Frontal cortex (tissue), 3 donors: ENCODE measurements at regions not wholly inside any gene's neighbourhood (a gene's known extent, or its start where the extent isn't known, plus 50 kb on each side); places are given as distances from the start of the nearest gene placed in this dataset.
A peak's percentile ranks its signal among the peaks of the same experiment; 100 is the strongest.

ENCODE experiments used
- DNase-seq, 2 donors: peaks; one replicate each; pipeline ENCODE4 v3.0.0; 2012; ENCODE audit warnings: low spot score in 2 of 2
- FAIRE-seq: peaks from 2 replicates; lab custom pipeline; 2012; peaks lifted over from hg19 to GRCh38; lab: Jason Lieb, UNC
- donor health status: control.
- donor health status: control.
- donor health status: control.

DNA sequence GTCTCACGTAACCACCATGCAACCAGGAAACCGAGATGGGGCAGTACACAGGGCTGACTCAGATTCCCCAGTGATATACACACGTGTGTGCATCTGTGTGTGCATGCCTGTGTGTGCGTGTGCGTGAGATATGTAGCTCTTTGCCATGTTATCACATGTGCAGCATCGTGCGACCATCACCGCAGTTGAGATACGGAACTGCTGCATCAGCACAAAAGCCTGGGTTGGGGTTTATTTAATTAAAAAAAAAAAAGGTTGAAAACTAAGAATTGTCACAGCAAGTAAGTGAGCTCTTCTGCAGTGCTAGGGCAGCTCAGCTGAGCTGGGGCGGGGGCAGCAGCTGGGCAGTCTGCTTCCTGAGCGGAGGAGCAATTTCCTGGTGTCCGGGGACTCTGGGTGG, 152.5 kb downstream of the RBFOX3 start:
- FAIRE-seq (no peak), DNase-seq (no peak)

DNA sequence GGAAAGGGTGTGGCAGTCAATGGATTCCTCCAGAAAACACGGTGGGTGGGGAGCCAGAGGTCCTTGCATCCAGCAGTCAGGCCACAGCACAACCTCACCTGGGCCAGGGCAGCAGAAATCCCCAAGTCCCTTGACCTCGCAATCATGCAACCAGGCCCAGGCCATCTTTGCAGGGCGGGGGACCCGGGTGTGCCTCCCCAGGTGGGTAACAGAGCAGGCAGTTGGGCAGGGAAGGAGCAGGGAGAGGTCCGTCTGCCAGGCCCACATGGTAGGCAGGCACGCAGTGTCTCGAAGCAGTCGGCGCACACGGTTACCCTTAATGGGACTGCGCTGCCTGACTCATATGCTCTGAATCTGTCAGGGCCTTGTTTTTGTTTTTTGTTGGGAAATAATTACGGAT, 153.0 kb downstream of the RBFOX3 start:
- no peak for DNase-seq
- no peak for FAIRE-seq

DNA sequence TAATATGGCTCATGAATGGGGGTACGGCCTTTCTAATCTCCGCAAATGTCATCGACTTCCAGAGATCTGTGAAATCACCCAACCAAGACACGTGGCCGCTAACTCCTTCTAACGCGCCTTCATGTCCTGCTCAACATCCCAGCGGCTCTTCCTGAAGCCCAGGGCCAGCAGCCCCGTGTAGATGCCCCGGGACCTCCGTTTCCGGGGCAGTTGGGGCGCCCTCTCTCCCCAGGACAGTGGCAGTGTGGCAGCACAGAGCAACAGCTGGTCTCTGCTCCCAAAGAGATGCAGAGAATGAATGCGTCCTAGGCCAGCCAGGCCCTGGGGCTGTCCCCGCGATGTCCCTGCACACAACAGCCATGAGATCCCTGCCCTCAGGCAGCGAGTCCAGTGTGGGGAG, 153.5 kb downstream of the RBFOX3 start:
- no peak for FAIRE-seq
- DNase-seq, result no peak

DNA sequence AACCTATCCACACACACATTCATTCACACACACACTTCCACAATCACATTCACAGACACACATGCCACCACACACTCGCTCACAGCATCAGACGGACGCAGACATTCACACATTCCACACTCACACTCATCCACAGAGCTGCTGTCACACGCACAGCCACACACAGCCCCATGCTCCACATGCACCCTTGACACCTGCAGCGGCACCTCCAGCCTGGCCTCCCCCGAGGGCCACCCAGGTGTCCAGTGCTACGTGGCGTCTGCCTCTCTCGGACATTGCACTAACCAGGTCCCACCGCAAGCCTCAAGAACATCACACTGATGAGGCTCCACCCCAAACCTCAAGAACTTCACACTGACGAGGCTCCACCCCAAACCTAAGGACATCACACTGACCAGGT, 155.2 kb downstream of the RBFOX3 start:
- FAIRE-seq, result no peak

DNA sequence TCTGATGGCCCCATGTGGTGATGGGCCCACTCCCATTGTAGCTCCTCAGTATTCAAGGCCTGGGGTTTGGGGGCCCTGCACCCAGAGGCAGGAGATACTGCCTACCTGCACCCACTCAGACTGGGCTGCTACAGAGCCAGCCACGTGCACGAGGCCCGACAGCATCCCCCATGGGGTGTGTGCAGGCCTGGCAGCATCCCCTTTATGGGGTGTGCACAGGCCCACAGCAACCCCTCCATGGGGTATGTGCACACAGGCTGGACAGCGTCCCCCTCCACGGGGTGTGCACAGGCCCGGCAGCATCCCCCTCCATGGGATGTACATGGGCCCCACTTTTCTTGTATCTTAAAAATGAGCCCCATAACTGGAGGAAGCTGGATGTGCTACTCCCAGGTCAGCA, 156.0 kb downstream of the RBFOX3 start:
- DNase-seq (no peak), FAIRE-seq (no peak)

More for the DNA sequence above, 155.2 kb downstream of the RBFOX3 start:
- no peak for DNase-seq

DNA sequence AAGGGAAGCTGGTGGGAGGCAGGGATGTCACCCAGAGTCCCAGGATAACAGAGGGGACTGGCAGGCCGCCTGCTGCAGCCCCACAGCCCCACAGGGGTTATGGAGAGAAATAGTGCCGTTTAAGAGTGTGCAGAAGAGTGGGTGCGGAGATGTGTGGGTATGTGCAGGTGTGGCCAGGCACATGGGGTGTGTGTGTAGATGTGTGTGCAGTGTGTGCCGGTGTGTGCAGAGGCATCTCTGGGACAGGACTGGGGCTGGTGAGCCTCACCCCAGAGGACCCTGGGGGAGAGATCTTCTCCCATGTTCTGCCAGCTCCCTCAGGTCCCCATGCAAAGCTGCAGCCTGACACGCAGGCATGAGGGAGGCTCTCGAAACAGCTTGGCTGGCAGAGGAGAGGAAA, 157.4 kb downstream of the RBFOX3 start:
- DNase-seq, result no peak
- no peak for FAIRE-seq

DNA sequence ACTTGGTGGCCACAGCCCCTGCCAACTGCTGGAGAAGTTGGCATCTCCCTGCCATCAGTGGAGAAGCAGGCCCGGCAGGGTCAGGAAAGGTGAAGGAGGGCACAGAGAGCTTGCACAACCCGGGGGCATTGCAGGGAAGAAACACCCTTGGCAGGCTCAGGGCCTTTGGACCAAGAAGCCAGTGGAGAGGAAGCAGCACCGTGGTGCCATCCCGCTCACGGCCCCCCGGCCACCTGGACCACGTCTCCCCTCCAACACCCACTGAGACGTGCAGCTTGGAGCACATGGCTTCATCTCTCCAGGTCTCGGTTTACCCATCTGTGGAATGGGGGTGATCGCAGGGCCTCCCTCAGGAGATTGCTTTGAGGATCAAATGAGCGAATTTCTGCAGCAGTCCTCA, 158.1 kb downstream of the RBFOX3 start:
- FAIRE-seq (no peak), DNase-seq (no peak)

DNA sequence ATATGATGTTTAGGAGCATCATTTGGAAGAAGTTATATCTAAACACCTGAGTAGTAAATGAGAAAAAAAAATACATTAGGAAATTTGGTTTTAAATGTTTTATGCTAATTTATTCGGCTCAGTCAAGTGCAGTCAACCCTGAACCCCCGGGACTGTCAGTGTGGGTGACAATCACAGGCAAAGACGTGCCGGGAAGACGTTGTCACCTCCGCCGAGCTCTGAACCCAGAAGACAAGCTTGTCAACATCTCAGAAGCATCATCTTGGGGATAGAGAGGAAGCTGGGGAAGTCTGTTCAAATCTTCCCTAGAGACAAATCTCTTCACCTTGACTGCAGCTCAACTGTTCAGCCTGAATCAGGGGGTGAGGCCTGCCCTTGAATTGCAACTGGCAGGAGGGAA, 159.7 kb downstream of the RBFOX3 start:
- no peak for DNase-seq
- no peak for FAIRE-seq

DNA sequence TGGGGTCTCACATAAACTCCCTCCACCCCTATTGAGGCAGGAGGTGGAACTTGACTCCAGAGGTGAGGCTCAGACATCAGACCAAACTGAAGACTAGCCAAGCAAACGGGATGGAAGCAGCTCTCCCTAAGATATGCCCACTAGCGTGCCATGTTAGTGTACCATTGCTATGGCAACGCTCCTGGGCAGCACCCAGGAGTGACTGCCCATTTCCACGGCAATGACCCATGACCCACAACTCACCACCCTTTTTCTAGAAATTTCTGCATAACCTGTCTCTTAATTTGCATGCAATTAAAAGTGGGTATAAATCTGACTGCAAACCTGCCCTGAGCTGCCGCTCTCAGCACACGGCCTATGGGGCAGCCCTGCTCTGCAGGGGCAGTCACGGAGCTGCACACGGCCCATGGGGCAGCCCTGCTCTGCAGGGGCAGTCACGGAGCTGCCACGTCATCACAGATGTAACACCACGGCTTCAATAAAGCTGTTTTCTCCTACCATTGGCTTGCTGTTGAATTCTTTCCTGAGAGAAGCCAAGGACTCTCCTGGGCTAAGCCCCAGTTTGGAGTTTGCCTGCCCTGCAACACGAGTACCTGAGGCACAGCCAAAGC, 164.3 kb downstream of the RBFOX3 start:
- DNase-seq (peak in 1 of 2 donors; percentile 52), FAIRE-seq (no peak)

DNA sequence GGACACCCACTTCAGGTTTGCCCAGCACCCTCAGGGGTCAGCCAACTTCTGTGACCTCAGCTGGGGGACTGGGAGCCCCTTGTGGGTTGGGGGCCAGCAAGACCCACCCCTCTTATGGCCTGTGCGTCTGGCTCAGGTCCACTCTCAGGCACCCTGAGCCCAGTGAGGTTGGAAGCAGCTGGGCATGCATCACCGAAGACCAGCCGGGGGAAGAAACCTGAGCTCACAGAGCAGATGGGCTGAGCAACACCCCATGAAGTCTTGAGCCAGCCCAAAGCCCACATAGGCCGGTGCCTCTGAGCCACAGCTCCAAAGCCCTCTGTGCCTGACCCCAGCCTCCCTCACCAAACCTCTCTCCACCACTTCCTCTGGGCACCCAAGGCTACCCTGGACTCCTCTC, 166.7 kb downstream of the RBFOX3 start:
- DNase-seq (no peak), FAIRE-seq (no peak)

DNA sequence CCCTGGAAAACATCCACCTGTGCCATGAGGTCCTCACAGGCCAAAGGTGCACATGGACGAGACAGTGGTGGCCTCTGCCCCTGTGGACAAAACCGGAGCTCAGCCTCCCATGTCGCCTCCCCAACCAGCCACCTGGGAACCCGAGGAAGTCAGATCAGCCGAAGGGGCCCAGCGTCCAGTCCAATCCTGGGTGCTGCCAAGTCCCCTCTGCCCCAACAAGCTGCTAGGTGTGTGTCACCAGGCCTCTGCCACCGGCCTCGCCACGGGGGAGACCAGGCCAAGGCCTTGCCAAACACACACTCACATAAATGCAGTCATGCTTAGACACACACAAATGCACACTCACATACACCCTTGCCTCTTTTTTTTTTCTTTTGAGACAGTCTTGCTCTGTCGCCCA, 167.8 kb downstream of the RBFOX3 start:
- DNase-seq, result no peak
- FAIRE-seq, result no peak

DNA sequence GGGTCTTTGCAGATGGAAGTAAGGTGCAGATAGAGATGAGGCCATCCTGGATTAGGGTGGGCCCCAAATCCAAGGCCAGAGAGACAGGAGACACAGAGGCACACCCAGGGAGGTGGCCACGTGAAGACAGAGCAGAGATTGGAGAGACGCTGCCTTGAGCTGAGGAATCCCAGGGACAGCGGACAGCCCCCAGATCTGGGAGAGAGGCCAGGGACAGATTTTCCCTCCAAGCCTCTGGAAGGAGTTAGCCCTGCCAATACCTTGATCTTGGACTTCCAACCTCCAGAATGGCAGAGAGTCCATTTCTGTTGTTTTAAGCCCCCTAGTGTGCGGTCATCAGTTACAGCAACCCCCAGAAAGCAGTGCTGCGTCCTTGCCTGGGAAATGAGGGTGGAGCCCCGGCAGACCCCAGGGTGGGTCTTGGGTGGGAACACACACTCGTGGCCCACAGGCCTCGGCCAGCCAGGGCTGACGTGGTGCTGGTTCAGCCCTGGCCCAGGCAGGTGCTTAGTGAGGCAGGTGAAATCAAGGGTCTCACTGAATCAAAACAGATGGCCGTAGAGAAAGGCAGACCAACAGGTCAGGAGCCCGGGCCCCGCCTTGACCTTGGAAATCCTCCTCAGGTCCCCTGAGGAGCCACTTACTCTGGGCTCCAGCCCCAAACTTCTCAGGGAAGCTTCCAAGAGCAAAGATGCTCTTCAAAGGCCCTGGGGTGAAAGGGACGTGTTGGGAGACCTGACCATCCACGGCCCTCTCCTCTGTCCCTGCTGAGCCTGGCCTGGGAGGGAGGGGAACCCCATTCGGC, 169.3 kb downstream of the RBFOX3 start:
- FAIRE-seq, result no peak
- DNase-seq, result no peak

DNA sequence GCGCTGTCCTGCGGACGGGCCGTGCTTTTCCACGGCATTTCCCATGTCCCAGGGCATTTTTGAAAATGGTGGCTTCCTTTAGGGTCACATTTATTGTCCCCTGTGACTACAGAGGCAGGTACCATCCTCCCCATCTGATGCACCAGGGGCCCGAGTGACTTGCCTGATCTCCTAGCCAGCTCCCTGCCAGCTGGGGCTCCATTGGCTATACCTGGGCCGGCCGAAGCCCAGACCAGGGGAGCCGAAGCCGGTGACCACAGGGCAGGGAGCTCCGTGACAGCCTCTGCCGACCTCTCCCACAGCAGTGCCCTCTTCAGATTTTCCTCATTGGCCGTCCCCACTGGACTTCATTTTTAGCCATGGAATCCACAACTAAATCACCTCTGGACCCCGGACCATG, 170.6 kb downstream of the RBFOX3 start:
- FAIRE-seq (no peak), DNase-seq (no peak)

DNA sequence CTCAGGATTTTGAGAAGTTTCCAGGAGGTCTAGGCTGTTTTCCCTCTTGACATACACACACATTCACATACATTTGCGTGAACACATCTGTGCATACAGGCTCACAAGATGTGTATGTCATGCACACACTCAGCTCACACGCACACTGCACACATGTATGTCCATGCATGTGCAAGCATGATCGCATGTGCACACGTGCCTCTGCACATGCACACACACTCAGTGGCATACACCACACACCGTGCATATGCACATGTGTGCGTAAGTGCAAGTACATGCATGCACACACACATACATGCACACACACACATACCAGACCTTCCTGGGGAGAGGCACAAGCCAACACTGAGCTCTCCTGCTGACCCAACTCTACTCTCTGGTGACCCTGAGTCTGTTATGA, 171.4 kb downstream of the RBFOX3 start:
- FAIRE-seq (no peak), DNase-seq (no peak)

DNA sequence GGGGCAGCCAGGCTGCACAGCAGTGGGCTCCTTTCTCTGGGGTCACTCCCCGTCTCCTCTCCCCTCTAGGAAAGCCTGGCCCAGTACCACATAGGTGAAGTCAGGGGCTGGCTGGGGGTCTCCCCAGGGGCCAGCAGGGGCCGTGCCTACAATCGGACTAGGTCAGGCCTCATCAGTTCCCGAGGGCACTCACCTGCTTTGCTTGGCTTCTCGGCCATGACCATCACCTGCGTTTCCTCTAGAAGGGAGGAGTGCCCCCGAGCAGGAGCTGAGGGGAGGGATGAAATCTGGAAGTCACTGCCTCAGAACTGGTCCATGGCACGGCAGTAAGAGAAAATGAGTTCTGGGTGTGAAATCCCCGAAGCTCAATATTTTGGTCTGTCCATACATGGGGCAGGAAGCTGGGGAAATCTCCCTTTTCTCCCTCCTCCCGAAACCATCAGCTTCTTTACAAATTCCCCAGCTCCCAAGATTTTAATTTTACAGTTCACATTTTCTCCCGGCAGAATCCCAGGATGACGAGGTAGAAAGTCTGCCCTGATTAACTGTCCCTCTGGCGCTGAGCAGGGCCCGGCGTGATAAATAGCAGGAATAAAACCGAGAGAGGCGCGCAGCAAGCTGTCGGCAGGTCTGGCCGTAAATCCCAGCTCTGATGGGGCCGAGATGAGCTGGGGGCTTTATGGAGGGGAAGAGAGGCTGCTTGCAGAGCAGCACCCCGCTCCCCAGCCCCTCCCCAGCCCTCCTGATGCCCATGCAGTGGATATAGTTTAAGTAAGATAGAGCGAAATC, 172.1 kb downstream of the RBFOX3 start:
- DNase-seq (no peak), FAIRE-seq (no peak)

DNA sequence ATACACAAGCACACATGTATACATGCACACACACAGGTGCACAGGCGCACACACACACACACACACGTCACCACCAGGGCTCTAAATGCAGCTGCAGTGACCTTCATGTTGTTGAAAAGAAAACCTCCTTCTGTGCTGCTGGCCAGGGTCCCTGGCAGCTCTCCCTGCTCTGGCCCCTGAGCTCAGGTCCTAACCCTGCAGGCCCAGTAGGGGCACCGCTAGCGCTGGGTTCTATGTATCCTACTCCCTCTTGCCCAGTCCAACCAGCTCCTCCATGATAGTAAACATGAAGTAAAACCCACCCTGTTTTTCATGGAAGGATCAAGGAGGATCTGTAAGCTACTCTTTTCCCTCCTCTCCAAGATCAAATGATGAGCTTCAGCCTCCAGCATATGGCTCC, 172.8 kb downstream of the RBFOX3 start:
- no peak for FAIRE-seq
- no peak for DNase-seq

DNA sequence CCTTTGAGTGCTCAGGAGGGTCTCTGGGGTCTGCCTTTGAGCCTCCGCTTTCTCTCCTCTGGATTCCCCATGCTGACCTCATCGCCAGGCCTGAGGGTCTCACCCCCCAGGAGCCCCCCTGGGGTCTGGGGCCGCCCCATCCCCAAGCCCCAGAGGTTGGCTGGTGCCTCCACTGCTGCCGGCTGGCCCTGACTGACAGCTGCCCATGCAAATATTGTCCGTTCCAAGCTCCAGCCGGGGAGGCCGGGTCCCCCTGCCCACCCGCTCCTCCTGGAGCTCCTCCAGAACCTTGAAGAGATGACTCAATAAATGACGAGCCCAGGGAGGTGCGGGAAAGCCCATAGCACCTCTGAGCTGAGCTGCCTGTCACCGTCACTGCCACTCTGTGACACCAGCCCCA, 173.8 kb downstream of the RBFOX3 start:
- no peak for DNase-seq

DNA sequence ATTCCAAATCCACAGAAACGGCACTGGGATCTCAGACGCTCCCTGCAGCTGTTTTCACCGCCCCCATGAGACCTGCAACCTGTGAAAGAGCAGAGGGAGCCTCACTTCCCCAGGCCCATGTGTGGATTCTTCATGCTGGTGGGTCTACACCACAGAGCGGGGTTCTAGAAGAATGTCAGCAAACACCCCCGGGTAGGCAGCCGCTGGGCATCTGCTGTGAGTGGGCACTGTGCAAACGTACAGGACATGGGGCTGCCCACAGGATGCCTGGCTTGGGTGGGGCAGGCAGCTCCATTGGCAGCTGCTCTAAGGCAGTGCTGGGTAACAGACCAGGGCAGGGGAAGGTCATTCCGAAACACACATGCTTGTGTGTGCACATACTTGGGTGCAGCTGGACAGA, 174.9 kb downstream of the RBFOX3 start:
- no peak for DNase-seq
- no peak for FAIRE-seq

More for the DNA sequence above, 173.8 kb downstream of the RBFOX3 start:
- no peak for FAIRE-seq

DNA sequence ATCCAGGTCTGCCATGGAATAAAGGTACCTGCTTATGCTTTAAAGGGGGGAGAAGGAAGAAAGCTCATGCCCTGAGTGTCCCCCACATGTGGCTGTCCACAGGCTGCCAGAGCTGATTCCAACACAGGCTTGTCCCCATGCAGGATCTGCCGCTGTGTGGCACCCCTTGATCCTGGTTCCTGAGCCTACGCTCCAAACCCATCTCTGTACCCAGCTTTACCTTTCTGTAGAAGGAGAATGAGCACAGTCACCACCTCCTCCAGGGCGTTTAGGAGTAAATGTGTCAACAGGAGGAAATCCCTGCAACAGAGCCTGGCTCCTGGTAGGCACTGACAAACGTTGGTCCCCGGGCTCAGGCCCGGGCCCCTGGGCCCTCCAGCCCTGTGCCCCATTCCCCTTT, 175.6 kb downstream of the RBFOX3 start:
- DNase-seq (no peak), FAIRE-seq (no peak)

DNA sequence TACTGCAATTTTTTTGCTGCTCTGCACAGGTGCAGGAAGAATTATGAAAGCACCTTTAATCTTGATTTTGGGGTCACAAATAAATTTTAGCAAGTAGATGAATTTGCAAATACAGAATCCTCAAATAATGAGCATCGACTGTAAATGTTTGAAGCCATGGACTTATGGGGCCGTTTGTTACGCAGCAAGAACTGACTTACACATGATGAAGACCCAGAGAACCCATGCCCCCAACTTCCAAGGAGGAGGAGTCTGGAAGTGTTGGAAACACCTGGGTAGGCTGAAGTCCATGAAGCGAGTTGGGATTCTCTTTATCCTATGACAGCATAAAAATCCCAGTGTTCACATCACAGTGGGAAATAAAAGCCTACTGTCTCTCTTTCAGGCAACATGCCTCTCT, 176.6 kb downstream of the RBFOX3 start:
- FAIRE-seq (no peak), DNase-seq (no peak)

DNA sequence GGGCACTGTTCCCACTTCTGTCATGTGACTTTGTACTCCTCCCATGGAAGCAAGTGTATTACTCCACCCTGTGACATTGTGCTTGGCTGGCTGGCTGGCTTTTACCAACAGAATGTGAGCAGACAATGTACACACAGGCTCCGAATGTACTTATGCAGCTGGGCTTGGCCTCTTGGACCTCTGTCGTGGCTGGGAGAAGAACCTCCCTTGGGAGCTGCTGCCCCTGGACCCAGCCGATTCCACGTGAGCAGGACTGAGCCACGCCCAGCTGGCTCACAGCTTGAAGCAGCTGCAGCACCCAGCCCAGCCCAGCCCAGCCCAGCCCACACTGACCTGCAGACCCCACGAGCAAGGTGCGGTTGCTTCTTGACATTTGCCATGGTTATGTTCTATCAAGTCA, 177.5 kb downstream of the RBFOX3 start:
- no peak for FAIRE-seq

More for the DNA sequence above, 177.5 kb downstream of the RBFOX3 start:
- DNase-seq, result no peak
